Jurkat, Clone E6-1 (cell line): ENCODE measurements at regions not wholly inside any gene's neighbourhood (a gene's known extent, or its start where the extent isn't known, plus 50 kb on each side); places are given as distances from the start of the nearest gene placed in this dataset.

Experiments
- DNase-seq: peaks from one replicate; pipeline ENCODE4 v3.0.0-alpha.2; 2011; ENCODE audit warnings: low read depth, low spot score
- H3K4me3 ChIP-seq: 2 replicates; pipeline ENCODE4 v1.5.1; 2011; ENCODE audit warnings: mild to moderate bottlenecking, low read length, control low read depth, moderate library complexity

GRCh38 chr10:6650586-6650985 is 70.5 kb upstream of the PRKCQ start:
- no peak overlapping the region for H3K4me3 ChIP-seq
- DNase-seq = no peak

- no peak for DNase-seq
- no peak overlapping the region for H3K4me3 ChIP-seq
Measured at GRCh38 chr10:6649903-6650302, 69.8 kb upstream of the PRKCQ start.

GRCh38 chr10:6648894-6649720 is 69.0 kb upstream of the PRKCQ start:
- no peak for DNase-seq
- H3K4me3 ChIP-seq = no peak overlapping the region

- no peak overlapping the region for H3K4me3 ChIP-seq
- peak; percentile 65 for DNase-seq
Measured at GRCh38 chr10:6647811-6648526, 67.9 kb upstream of the PRKCQ start.

- H3K4me3 ChIP-seq = no peak overlapping the region
- DNase-seq = no peak
Measured at GRCh38 chr10:6643962-6644361, 63.9 kb upstream of the PRKCQ start.

- H3K4me3 ChIP-seq = no peak overlapping the region
- peak; percentile 80 for DNase-seq
Measured at GRCh38 chr10:6642876-6643275, 62.8 kb upstream of the PRKCQ start.

GRCh38 chr10:6640433-6641040 is 60.5 kb upstream of the PRKCQ start:
- no peak for DNase-seq

GRCh38 chr10:6637053-6637452 is 57.0 kb upstream of the PRKCQ start:
- no peak overlapping the region for H3K4me3 ChIP-seq
- DNase-seq = no peak

More at GRCh38 chr10:6640433-6641040, 60.5 kb upstream of the PRKCQ start:
- H3K4me3 ChIP-seq = no peak overlapping the region

GRCh38 chr10:6635784-6636183 is 55.7 kb upstream of the PRKCQ start:
- no peak overlapping the region for H3K4me3 ChIP-seq
- DNase-seq = no peak
